GM12878 (cell line): ENCODE measurements at regions not wholly inside any gene's neighbourhood (a gene's known extent, or its start where the extent isn't known, plus 50 kb on each side); places are given as distances from the start of the nearest gene placed in this dataset.

Source experiments
- ATAC-seq: fragments of 200-7000 bp; cut with Tn5 transposase; 3 replicates; pipeline ENCODE4 v1.9.1; 2020; ENCODE audit warnings: mild to moderate bottlenecking, moderate library complexity
- BruUV-seq: library from RNA; stranded (reverse); fragments of 400-500 nt; replicated peaks from 2 replicates; lab custom pipeline; 2021; lab: Mats Ljungman, UMichigan
- CTCF ChIA-PET: fragments of 300-600 bp; sonication (Branson Sonifier 250); formaldehyde crosslinking; extraction: SDS; loops from one replicate; lab custom pipeline; 2021; ENCODE audit warnings: inconsistent platforms; lab: Yijun Ruan, JAX
- POLR2A ChIA-PET: fragments of 350-600 bp; formaldehyde crosslinking; extraction: SDS; loops from one replicate; lab custom pipeline; 2021; ENCODE audit warnings: inconsistent platforms; lab: Charles Lee
- RAD21 ChIA-PET: fragments of 300-600 bp; sonication (Branson Sonifier 250); formaldehyde crosslinking; loops from one replicate; lab custom pipeline; 2023; ENCODE audit warnings: antibody characterized with exemption; ENCODE audit not compliant: unreplicated experiment; lab: Charles Lee
- SMC1A ChIA-PET: fragments of 300-600 bp; sonication (Branson Sonifier 250); formaldehyde crosslinking; loops from one replicate; lab custom pipeline; 2023; ENCODE audit not compliant: unreplicated experiment, uncharacterized antibody; lab: Charles Lee
- DNase-seq: peaks from one replicate; pipeline ENCODE4 v3.0.0-alpha.2; 2011; ENCODE audit warnings: low read depth, low spot score
- FAIRE-seq: peaks from 3 replicates; lab custom pipeline; 2011; peaks lifted over from hg19 to GRCh38; lab: Jason Lieb, UNC
- H2AFZ ChIP-seq: 2 replicates; pipeline ENCODE4 v1.6.0; 2011; ENCODE audit warnings: low read depth, low read length, control low read depth; ENCODE audit not compliant: control insufficient read depth
- H3K27ac ChIP-seq: 2 replicates; pipeline ENCODE4 v1.5.1; 2011; ENCODE audit warnings: control low read depth; ENCODE audit not compliant: control insufficient read depth, insufficient read depth
- H3K27me3 ChIP-seq, 2 experiments: replicated peaks in 1 of 2; 2 replicates each; pipeline versions ENCODE4 v1.6.0 to v1.6.1; 2011; ENCODE audit warnings: low read length in 1 of 2; ENCODE audit not compliant: control insufficient read depth in 2 of 2, insufficient read depth in 2 of 2
- H3K36me3 ChIP-seq, 2 experiments: 2 replicates each; pipeline ENCODE4 v1.5.1; 2011; ENCODE audit warnings: low read length in 1 of 2; ENCODE audit not compliant: control insufficient read depth in 2 of 2, insufficient read depth in 2 of 2
- H3K4me1 ChIP-seq: 2 replicates; pipeline ENCODE4 v1.6.1; 2011; ENCODE audit warnings: mild to moderate bottlenecking, low read length, moderate library complexity, mixed read lengths; ENCODE audit not compliant: control insufficient read depth, insufficient read depth
- H3K4me2 ChIP-seq: 2 replicates; pipeline ENCODE4 v1.6.0; 2011; ENCODE audit warnings: control low read depth; ENCODE audit not compliant: control insufficient read depth, insufficient read depth
- H3K4me3 ChIP-seq: fragments of 200-600 bp; sonication (generic); 2 replicates; pipeline ENCODE4 v1.5.1; 2016
- H3K79me2 ChIP-seq: 2 replicates; pipeline ENCODE4 v1.6.0; 2011; ENCODE audit warnings: low read length; ENCODE audit not compliant: control insufficient read depth, insufficient read depth
- H3K9ac ChIP-seq: 2 replicates; pipeline ENCODE4 v1.8.0; 2011; ENCODE audit warnings: low read length, control low read depth, mixed read lengths; ENCODE audit not compliant: control insufficient read depth, insufficient read depth
- H3K9me3 ChIP-seq: replicated peaks from 3 replicates; pipeline ENCODE4 v1.5.1; 2011; ENCODE audit warnings: mild to moderate bottlenecking, low read length; ENCODE audit not compliant: control insufficient read depth, insufficient read depth
- H4K20me1 ChIP-seq: 2 replicates; pipeline ENCODE4 v1.6.0; 2011; ENCODE audit not compliant: control insufficient read depth, insufficient read depth
- ATF7 ChIP-seq: fragments of 450-650 bp; IDR thresholded peaks from 2 replicates; pipeline ENCODE4 v1.6.1; 2016; ENCODE audit warnings: low read depth, mild to moderate bottlenecking
- CREM ChIP-seq: IDR thresholded peaks from 2 replicates; pipeline ENCODE4 v1.6.1; 2014; ENCODE audit warnings: antibody characterized with exemption, low read depth
- KDM1A ChIP-seq: fragments of 200-600 bp; sonication (generic); IDR thresholded peaks from 2 replicates; pipeline ENCODE4 v1.6.1; 2016; ENCODE audit warnings: borderline replicate concordance
- MLLT1 ChIP-seq: fragments of 450-650 bp; IDR thresholded peaks from 2 replicates; pipeline ENCODE4 v1.6.1; 2016; ENCODE audit warnings: mild to moderate bottlenecking
- NR2C1 ChIP-seq: fragments of 450-650 bp; IDR thresholded peaks from 2 replicates; pipeline ENCODE4 v1.6.1; 2017; ENCODE audit warnings: antibody characterized with exemption, mild to moderate bottlenecking, moderate library complexity
- PRDM15 ChIP-seq: fragments of 450-650 bp; formaldehyde crosslinking; IDR thresholded peaks from 2 replicates; pipeline ENCODE4 v1.4.0; 2020; ENCODE audit warnings: mild to moderate bottlenecking, moderate library complexity
- SIX5 ChIP-seq: IDR thresholded peaks from 2 replicates; pipeline ENCODE4 v1.6.1; 2011; ENCODE audit warnings: mild to moderate bottlenecking, low read depth, low read length, moderate library complexity; ENCODE audit not compliant: severe bottlenecking
- TAF1 ChIP-seq: IDR thresholded peaks from 2 replicates; pipeline ENCODE4 v1.6.1; 2011; ENCODE audit warnings: mild to moderate bottlenecking, low read depth, low read length, borderline replicate concordance
- TARDBP ChIP-seq: IDR thresholded peaks from 2 replicates; pipeline ENCODE4 v1.6.1; 2016; ENCODE audit warnings: borderline replicate concordance
- ZZZ3 ChIP-seq: IDR thresholded peaks from 2 replicates; pipeline ENCODE4 v1.6.1; 2011; ENCODE audit warnings: low read depth; ENCODE audit not compliant: control insufficient read depth, insufficient read length
- in situ Hi-C: fragments of 300-500 bp; cut with MboI; formaldehyde crosslinking; loops from 9 replicates; pipeline ENCODE4 v1.14.3; 2018; ENCODE audit warnings: mixed read lengths
- intact Hi-C: fragments of 100-400 bp; cut with micrococcal nuclease; formaldehyde crosslinking; loops from one replicate; pipeline ENCODE4 v1.14.2; 2022; ENCODE audit not compliant: unreplicated experiment
- TF ChIP-seq, protein P1 (sequence below): IDR thresholded peaks from 2 replicates; pipeline ENCODE4 v1.6.1; 2012; ENCODE audit warnings: mild to moderate bottlenecking, low read depth, low read length

- Histone ChIP-seq H3K36me3 (no peaks in the 10 kb centered on the region), H3K4me2 (no peak overlapping the region), H3K9me3 (no peaks in the 10 kb centered on the region), H3K4me1 (no peaks in the 10 kb centered on the region), H3K27me3 (no peaks in the 10 kb centered on the region), H2AFZ (no peak overlapping the region), H3K27ac (no peak overlapping the region), H3K79me2 (no peaks in the 10 kb centered on the region), H3K4me3 (no peak overlapping the region), H4K20me1 (no peaks in the 10 kb centered on the region), H3K9ac (no peak overlapping the region)
- DNase-seq (no peak), FAIRE-seq (no peak), ATAC-seq (no peak)
- BruUV-seq, result no TSS peak
- ChIA-PET SMC1A (interaction anchor here (0.8 kb wide), 1 partner anchor 35 kb away, joined by 3 read pairs; no protein-coding TSS in a partner anchor), RAD21 (no interaction called here), CTCF (interaction anchor here (1.4 kb wide), 1 partner anchor 9 kb away, joined by 3 read pairs; no protein-coding TSS in a partner anchor), POLR2A (no interaction called here)
- TF ChIP-seq CREM (no peak), ATF7 (no peak), KDM1A (no peak), PRDM15 (CRISPR knock-in tag) (no peak), TAF1 (no peak), ZZZ3 (no peak), TARDBP (no peak), SIX5 (no peak), NR2C1 (no peak), MLLT1 (no peak)
- TF ChIP-seq, protein P1, sequence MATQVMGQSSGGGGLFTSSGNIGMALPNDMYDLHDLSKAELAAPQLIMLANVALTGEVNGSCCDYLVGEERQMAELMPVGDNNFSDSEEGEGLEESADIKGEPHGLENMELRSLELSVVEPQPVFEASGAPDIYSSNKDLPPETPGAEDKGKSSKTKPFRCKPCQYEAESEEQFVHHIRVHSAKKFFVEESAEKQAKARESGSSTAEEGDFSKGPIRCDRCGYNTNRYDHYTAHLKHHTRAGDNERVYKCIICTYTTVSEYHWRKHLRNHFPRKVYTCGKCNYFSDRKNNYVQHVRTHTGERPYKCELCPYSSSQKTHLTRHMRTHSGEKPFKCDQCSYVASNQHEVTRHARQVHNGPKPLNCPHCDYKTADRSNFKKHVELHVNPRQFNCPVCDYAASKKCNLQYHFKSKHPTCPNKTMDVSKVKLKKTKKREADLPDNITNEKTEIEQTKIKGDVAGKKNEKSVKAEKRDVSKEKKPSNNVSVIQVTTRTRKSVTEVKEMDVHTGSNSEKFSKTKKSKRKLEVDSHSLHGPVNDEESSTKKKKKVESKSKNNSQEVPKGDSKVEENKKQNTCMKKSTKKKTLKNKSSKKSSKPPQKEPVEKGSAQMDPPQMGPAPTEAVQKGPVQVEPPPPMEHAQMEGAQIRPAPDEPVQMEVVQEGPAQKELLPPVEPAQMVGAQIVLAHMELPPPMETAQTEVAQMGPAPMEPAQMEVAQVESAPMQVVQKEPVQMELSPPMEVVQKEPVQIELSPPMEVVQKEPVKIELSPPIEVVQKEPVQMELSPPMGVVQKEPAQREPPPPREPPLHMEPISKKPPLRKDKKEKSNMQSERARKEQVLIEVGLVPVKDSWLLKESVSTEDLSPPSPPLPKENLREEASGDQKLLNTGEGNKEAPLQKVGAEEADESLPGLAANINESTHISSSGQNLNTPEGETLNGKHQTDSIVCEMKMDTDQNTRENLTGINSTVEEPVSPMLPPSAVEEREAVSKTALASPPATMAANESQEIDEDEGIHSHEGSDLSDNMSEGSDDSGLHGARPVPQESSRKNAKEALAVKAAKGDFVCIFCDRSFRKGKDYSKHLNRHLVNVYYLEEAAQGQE, result no peak
- intact Hi-C loops, result no loop called here
- in situ Hi-C loops, result no loop called here
Observed at GRCh38 chr12:33061844-33062243, 165.3 kb upstream of the PKP2 start.
